GM23338 (cell line): ENCODE measurements at regions not wholly inside any gene's neighbourhood (a gene's known extent, or its start where the extent isn't known, plus 50 kb on each side); places are given as distances from the start of the nearest gene placed in this dataset.

ENCODE experiments used
- ATAC-seq: fragments of 200-7000 bp; cut with Tn5 transposase; 3 replicates; pipeline ENCODE4 v1.9.1; 2020
- DNase-seq: peaks from one replicate; pipeline ENCODE4 v3.0.0-alpha.2; 2015; ENCODE audit warnings: low spot score
- H2AFZ ChIP-seq: fragments of 200-600 bp; sonication (generic); 2 replicates; pipeline ENCODE4 v1.8.0; 2016; ENCODE audit warnings: antibody characterized with exemption, mild to moderate bottlenecking, moderate library complexity
- H3F3A ChIP-seq: fragments of 200-600 bp; sonication (generic); replicated peaks from 2 replicates; pipeline ENCODE4 v1.8.0; 2017; ENCODE audit warnings: antibody characterized with exemption, mixed run types, low read depth
- H3K27ac ChIP-seq: fragments of 200-600 bp; sonication (generic); 2 replicates; pipeline ENCODE4 v1.6.1; 2016; ENCODE audit warnings: low read depth
- H3K27me3 ChIP-seq: fragments of 200-600 bp; sonication (generic); 2 replicates; pipeline ENCODE4 v1.8.0; 2016; ENCODE audit warnings: mild to moderate bottlenecking, mixed run types, moderate library complexity; ENCODE audit not compliant: insufficient read depth
- H3K36me3 ChIP-seq: fragments of 200-600 bp; sonication (generic); 2 replicates; pipeline ENCODE4 v1.8.0; 2016; ENCODE audit warnings: mild to moderate bottlenecking; ENCODE audit not compliant: insufficient read depth
- H3K4me1 ChIP-seq: fragments of 200-600 bp; sonication (generic); 2 replicates; pipeline ENCODE4 v1.8.0; 2016; ENCODE audit warnings: mild to moderate bottlenecking, moderate library complexity; ENCODE audit not compliant: insufficient read depth
- H3K4me2 ChIP-seq: fragments of 200-600 bp; sonication (generic); 2 replicates; pipeline ENCODE4 v1.7.1; 2017; ENCODE audit warnings: mixed run types
- H3K4me3 ChIP-seq: fragments of 200-600 bp; sonication (generic); 2 replicates; pipeline ENCODE4 v1.6.1; 2016; ENCODE audit warnings: mixed run types
- H3K79me2 ChIP-seq: fragments of 200-600 bp; sonication (generic); replicated peaks from 2 replicates; pipeline ENCODE4 v1.8.0; 2017; ENCODE audit warnings: mild to moderate bottlenecking; ENCODE audit not compliant: insufficient read depth
- H3K9me2 ChIP-seq: fragments of 200-600 bp; sonication (generic); 2 replicates; pipeline ENCODE4 v1.8.0; 2017; ENCODE audit not compliant: insufficient read depth
- H4K20me1 ChIP-seq: fragments of 200-600 bp; sonication (generic); replicated peaks from 2 replicates; pipeline ENCODE4 v1.8.0; 2017; ENCODE audit warnings: mild to moderate bottlenecking; ENCODE audit not compliant: insufficient read depth
- H3K27ac Mint-ChIP-seq: 2 replicates; pipeline ENCODE4 v1.8.0; 2020; ENCODE audit warnings: inconsistent platforms, mild to moderate bottlenecking, moderate library complexity, mixed read lengths
- H3K27me3 Mint-ChIP-seq: 3 replicates; pipeline ENCODE4 v1.8.0; 2022; ENCODE audit warnings: low read depth, mild to moderate bottlenecking, moderate library complexity, mixed read lengths, inconsistent platforms; ENCODE audit not compliant: insufficient read depth, poor library complexity
- H3K36me3 Mint-ChIP-seq: 3 replicates; pipeline ENCODE4 v1.8.0; 2021; ENCODE audit warnings: low read depth, mild to moderate bottlenecking, inconsistent platforms, moderate library complexity, mixed read lengths
- H3K4me1 Mint-ChIP-seq: 3 replicates; pipeline ENCODE4 v1.8.0; 2020; ENCODE audit warnings: mild to moderate bottlenecking, inconsistent platforms, mixed read lengths
- H3K4me3 Mint-ChIP-seq: 3 replicates; pipeline ENCODE4 v1.8.0; 2021; ENCODE audit warnings: moderate library complexity, mild to moderate bottlenecking, inconsistent platforms, mixed read lengths
- H3K9me3 Mint-ChIP-seq: 3 replicates; pipeline ENCODE4 v1.8.0; 2020; ENCODE audit warnings: moderate library complexity, mild to moderate bottlenecking, inconsistent platforms, mixed read lengths
- CREB1 ChIP-seq: fragments of 250-450 bp; sonication (Bioruptor Pico); IDR thresholded peaks from 2 replicates; pipeline ENCODE4 v1.5.0; 2020; ENCODE audit warnings: low read depth, mild to moderate bottlenecking, moderate library complexity
- CTCF ChIP-seq, 2 experiments: fragments of 200-600 bp in 1 of 2; sonication (generic) in 1 of 2; conservative IDR thresholded peaks; 2 replicates each; pipeline versions ENCODE4 v1.5.1 to v1.6.1; 2016 to 2017; ENCODE audit warnings: antibody characterized with exemption in 2 of 2, low read depth in 2 of 2, mild to moderate bottlenecking in 2 of 2, moderate library complexity in 1 of 2
- EZH2phosphoT487 ChIP-seq: fragments of 200-600 bp; sonication (generic); IDR thresholded peaks from one replicate; pipeline ENCODE4 v1.8.1; 2018; ENCODE audit warnings: antibody characterized with exemption; ENCODE audit not compliant: unreplicated experiment
- JUNB ChIP-seq: IDR thresholded peaks from one replicate; pipeline ENCODE4 v1.6.1; 2016; ENCODE audit warnings: antibody characterized with exemption; ENCODE audit not compliant: unreplicated experiment
- NANOG ChIP-seq: IDR thresholded peaks from 2 replicates; pipeline ENCODE4 v1.6.1; 2016; ENCODE audit warnings: antibody characterized with exemption, borderline replicate concordance
- POLR2AphosphoS5 ChIP-seq: IDR thresholded peaks from 2 replicates; pipeline ENCODE4 v1.6.1; 2016; ENCODE audit warnings: antibody characterized with exemption, low read depth
- REST ChIP-seq: IDR thresholded peaks from one replicate; pipeline ENCODE4 v1.6.1; 2018; ENCODE audit warnings: antibody characterized with exemption; ENCODE audit not compliant: unreplicated experiment
- STAT1 ChIP-seq: IDR thresholded peaks from one replicate; pipeline ENCODE4 v1.6.1; 2016; ENCODE audit warnings: antibody characterized with exemption; ENCODE audit not compliant: unreplicated experiment
- ZNF331 ChIP-seq: fragments of 250-450 bp; sonication (Bioruptor Pico); IDR thresholded peaks from 2 replicates; pipeline ENCODE4 v1.5.0; 2020; ENCODE audit warnings: low read depth, mild to moderate bottlenecking, moderate library complexity
- TF ChIP-seq, protein P1 (sequence below): fragments of 250-450 bp; sonication (Bioruptor Pico); IDR thresholded peaks from 2 replicates; pipeline ENCODE4 v1.5.0; 2020; ENCODE audit warnings: mild to moderate bottlenecking, moderate library complexity

- Mint-ChIP-seq H3K27ac (no peak overlapping the region), H3K36me3 (peaks cover 42% of the 10 kb centered on the region), H3K4me3 (no peak overlapping the region), H3K4me1 (no peaks in the 10 kb centered on the region), H3K27me3 (peaks cover 6% of the 10 kb centered on the region), H3K9me3 (peaks cover 46% of the 10 kb centered on the region)
- Histone ChIP-seq H3K27ac (no peak overlapping the region), H3K27me3 (no peaks in the 10 kb centered on the region), H4K20me1 (no peaks in the 10 kb centered on the region), H3K4me3 (no peak overlapping the region), H3K4me2 (no peak overlapping the region), H3K36me3 (peaks cover 10% of the 10 kb centered on the region; the same call in 1 of the 2 replicates), H3F3A (no peaks in the 10 kb centered on the region), H3K79me2 (no peaks in the 10 kb centered on the region), H3K4me1 (no peaks in the 10 kb centered on the region), H2AFZ (no peak overlapping the region; the same call in 1 of the 2 replicates), H3K9me2 (peaks cover 3% of the 10 kb centered on the region; the same call in 1 of the 2 replicates)
- DNase-seq (no peak), ATAC-seq (no peak)
- TF ChIP-seq CREB1 (CRISPR knock-in tag) (no peak), NANOG (no peak)
Observed at GRCh38 chr1:218510153-218510772, 165.1 kb downstream of the TGFB2 start.

GRCh38 chr1:218513328-218513727 is 168.2 kb downstream of the TGFB2 start:
- no peak overlapping the region for H2AFZ ChIP-seq
- no peak for ATAC-seq
- Mint-ChIP-seq H3K9me3 (peaks cover 17% of the 10 kb centered on the region), H3K27me3 (no peaks in the 10 kb centered on the region), H3K36me3 (peaks cover 14% of the 10 kb centered on the region), H3K4me1 (peaks cover 2% of the 10 kb centered on the region; the same call in 2 of the 3 replicates), H3K27ac (no peak overlapping the region), H3K4me3 (no peak overlapping the region)
- no peak overlapping the region for H3K27ac ChIP-seq
- no peaks in the 10 kb centered on the region for H3K79me2 ChIP-seq
- H3F3A ChIP-seq, result no peaks in the 10 kb centered on the region
- no peak overlapping the region for H3K4me3 ChIP-seq
- no peaks in the 10 kb centered on the region for H3K27me3 ChIP-seq
- H3K4me1 ChIP-seq, result no peaks in the 10 kb centered on the region
- DNase-seq, result no peak
- H4K20me1 ChIP-seq, result no peaks in the 10 kb centered on the region
- no peaks in the 10 kb centered on the region for H3K36me3 ChIP-seq
- no peak overlapping the region for H3K4me2 ChIP-seq
- no peaks in the 10 kb centered on the region; the same call in 1 of the 2 replicates for H3K9me2 ChIP-seq
- TF ChIP-seq, protein P1, sequence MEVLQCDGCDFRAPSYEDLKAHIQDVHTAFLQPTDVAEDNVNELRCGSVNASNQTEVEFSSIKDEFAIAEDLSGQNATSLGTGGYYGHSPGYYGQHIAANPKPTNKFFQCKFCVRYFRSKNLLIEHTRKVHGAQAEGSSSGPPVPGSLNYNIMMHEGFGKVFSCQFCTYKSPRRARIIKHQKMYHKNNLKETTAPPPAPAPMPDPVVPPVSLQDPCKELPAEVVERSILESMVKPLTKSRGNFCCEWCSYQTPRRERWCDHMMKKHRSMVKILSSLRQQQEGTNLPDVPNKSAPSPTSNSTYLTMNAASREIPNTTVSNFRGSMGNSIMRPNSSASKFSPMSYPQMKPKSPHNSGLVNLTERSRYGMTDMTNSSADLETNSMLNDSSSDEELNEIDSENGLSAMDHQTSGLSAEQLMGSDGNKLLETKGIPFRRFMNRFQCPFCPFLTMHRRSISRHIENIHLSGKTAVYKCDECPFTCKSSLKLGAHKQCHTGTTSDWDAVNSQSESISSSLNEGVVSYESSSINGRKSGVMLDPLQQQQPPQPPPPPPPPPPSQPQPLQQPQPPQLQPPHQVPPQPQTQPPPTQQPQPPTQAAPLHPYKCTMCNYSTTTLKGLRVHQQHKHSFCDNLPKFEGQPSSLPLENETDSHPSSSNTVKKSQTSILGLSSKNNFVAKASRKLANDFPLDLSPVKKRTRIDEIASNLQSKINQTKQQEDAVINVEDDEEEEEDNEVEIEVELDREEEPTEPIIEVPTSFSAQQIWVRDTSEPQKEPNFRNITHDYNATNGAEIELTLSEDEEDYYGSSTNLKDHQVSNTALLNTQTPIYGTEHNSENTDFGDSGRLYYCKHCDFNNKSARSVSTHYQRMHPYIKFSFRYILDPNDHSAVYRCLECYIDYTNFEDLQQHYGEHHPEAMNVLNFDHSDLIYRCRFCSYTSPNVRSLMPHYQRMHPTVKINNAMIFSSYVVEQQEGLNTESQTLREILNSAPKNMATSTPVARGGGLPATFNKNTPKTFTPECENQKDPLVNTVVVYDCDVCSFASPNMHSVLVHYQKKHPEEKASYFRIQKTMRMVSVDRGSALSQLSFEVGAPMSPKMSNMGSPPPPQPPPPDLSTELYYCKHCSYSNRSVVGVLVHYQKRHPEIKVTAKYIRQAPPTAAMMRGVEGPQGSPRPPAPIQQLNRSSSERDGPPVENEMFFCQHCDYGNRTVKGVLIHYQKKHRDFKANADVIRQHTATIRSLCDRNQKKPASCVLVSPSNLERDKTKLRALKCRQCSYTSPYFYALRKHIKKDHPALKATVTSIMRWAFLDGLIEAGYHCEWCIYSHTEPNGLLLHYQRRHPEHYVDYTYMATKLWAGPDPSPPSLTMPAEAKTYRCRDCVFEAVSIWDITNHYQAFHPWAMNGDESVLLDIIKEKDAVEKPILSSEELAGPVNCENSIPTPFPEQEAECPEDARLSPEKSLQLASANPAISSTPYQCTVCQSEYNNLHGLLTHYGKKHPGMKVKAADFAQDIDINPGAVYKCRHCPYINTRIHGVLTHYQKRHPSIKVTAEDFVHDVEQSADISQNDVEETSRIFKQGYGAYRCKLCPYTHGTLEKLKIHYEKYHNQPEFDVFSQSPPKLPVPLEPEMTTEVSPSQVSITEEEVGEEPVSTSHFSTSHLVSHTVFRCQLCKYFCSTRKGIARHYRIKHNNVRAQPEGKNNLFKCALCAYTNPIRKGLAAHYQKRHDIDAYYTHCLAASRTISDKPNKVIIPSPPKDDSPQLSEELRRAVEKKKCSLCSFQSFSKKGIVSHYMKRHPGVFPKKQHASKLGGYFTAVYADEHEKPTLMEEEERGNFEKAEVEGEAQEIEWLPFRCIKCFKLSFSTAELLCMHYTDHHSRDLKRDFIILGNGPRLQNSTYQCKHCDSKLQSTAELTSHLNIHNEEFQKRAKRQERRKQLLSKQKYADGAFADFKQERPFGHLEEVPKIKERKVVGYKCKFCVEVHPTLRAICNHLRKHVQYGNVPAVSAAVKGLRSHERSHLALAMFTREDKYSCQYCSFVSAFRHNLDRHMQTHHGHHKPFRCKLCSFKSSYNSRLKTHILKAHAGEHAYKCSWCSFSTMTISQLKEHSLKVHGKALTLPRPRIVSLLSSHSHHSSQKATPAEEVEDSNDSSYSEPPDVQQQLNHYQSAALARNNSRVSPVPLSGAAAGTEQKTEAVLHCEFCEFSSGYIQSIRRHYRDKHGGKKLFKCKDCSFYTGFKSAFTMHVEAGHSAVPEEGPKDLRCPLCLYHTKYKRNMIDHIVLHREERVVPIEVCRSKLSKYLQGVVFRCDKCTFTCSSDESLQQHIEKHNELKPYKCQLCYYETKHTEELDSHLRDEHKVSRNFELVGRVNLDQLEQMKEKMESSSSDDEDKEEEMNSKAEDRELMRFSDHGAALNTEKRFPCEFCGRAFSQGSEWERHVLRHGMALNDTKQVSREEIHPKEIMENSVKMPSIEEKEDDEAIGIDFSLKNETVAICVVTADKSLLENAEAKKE (CRISPR knock-in tag), result no peak
- TF ChIP-seq EZH2phosphoT487 (no peak), STAT1 (no peak), CTCF (conservative IDR thresholded peaks at IDR 0.05; ENCODE audit: low read depth in 2 of 2) (no peak), NANOG (no peak), POLR2AphosphoS5 (no peak), CREB1 (CRISPR knock-in tag) (no peak), JUNB (no peak), REST (no peak), ZNF331 (no peak)
